ENCODE measurements at regions not wholly inside any gene's neighbourhood (a gene's known extent, or its start where the extent isn't known, plus 50 kb on each side); places are given as distances from the start of the nearest gene placed in this dataset.

- Histone ChIP-seq H3K27me3 (ENCODE audit: insufficient read depth) (no peaks in the 10 kb centered on the region), H3K4me2 (no peak overlapping the region), H3K9me2 (no peaks in the 10 kb centered on the region), H3K79me2 (ENCODE audit: insufficient read depth) (no peaks in the 10 kb centered on the region), H2AFZ (ENCODE audit: low read depth) (no peak overlapping the region), H4K20me1 (ENCODE audit: insufficient read depth) (no peaks in the 10 kb centered on the region), H3K4me3 (ENCODE audit: low read depth in 2 of 2, low read length in 1 of 2) (no peak overlapping the region), H3K36me3 (replicated peaks in 1 of 2; ENCODE audit: control insufficient read depth in 1 of 2, insufficient read depth in 2 of 2, low read length in 1 of 2) (no peaks in the 10 kb centered on the region), H3K27ac (ENCODE audit: low read depth in 2 of 2, low read length in 1 of 2) (no peak overlapping the region), H3F3A (replicated peaks; ENCODE audit: insufficient read depth) (no peaks in the 10 kb centered on the region), H3K9me3 (no peaks in the 10 kb centered on the region), H3K4me1 (ENCODE audit: control insufficient read depth in 1 of 2, insufficient read depth in 2 of 2, low read depth in 1 of 2, low read length in 1 of 2) (peaks cover 0 to 28% of the 10 kb centered on the region in 2 experiments; a peak in 2 of 4 replicates), H3K9ac (no peak overlapping the region)
- TF ChIP-seq USF2 (IDR thresholded peaks at IDR 0.05; ENCODE audit: borderline replicate concordance, low read depth, low read length), result no peak
- no peak for TF ChIP-seq FOXM1 (IDR thresholded peaks at IDR 0.05; ENCODE audit: low read depth)
- TF ChIP-seq MAX (IDR thresholded peaks at IDR 0.05; ENCODE audit: low read depth), result no peak
- no peak for TF ChIP-seq GABPA (IDR thresholded peaks at IDR 0.05; ENCODE audit: low read depth)
- no peak for TF ChIP-seq TEAD4 (IDR thresholded peaks at IDR 0.05; ENCODE audit: borderline replicate concordance, insufficient read depth)
- TF ChIP-seq CHD2 (IDR thresholded peaks at IDR 0.05; ENCODE audit: low read length, partially characterized antibody), result no peak
- no peak for TF ChIP-seq SMC3 (IDR thresholded peaks at IDR 0.05; ENCODE audit: low read depth, low read length)
- TF ChIP-seq FOSL2 (IDR thresholded peaks at IDR 0.05; ENCODE audit: borderline replicate concordance, low read depth), result no peak
- TF ChIP-seq TAF1 (IDR thresholded peaks at IDR 0.05; ENCODE audit: borderline replicate concordance, low read depth, low read length), result no peak
- no peak for TF ChIP-seq RFX5 (IDR thresholded peaks at IDR 0.05; ENCODE audit: low read length)
- TF ChIP-seq CTCF (IDR thresholded peaks at IDR 0.05), result no peak
- TF ChIP-seq GATA2 (CRISPR knock-in tag; IDR thresholded peaks at IDR 0.05), result no peak
- CTCF ChIA-PET, result interaction anchor here (1.0 to 8.6 kb wide), 4 partner anchors 265 to 601 kb away, joined by 3 to 193 read pairs (median 6); partner anchors contain the start of gene UBL3
- WGBS (ENCODE audit: low lambda C conversion rate), result 84% methylated on average over 8 of the region's 8 CpGs
- POLR2A ChIA-PET, result no interaction called here
- no peak for DNase-seq
Measured at GRCh38 chr13:30109471-30110135, 197.7 kb downstream of the KATNAL1 start.

GRCh38 chr13:30108913-30109237 lies 198.5 kb downstream of the KATNAL1 start:
- POLR2A ChIA-PET, result no interaction called here
- H3K4me2 ChIP-seq, result no peak overlapping the region
- H3F3A ChIP-seq (replicated peaks; ENCODE audit: insufficient read depth), result no peaks in the 10 kb centered on the region
- H3K9me2 ChIP-seq, result no peaks in the 10 kb centered on the region
- no peak overlapping the region for H3K4me3 ChIP-seq (ENCODE audit: low read depth in 2 of 2, low read length in 1 of 2)
- H3K9me3 ChIP-seq, result no peaks in the 10 kb centered on the region
- no peaks in the 10 kb centered on the region for H4K20me1 ChIP-seq (ENCODE audit: insufficient read depth)
- no peaks in the 10 kb centered on the region for H3K79me2 ChIP-seq (ENCODE audit: insufficient read depth)
- H3K9ac ChIP-seq, result no peak overlapping the region
- H3K36me3 ChIP-seq (replicated peaks in 1 of 2; ENCODE audit: control insufficient read depth in 1 of 2, insufficient read depth in 2 of 2, low read length in 1 of 2), result no peaks in the 10 kb centered on the region
- H3K4me1 ChIP-seq (ENCODE audit: control insufficient read depth in 1 of 2, insufficient read depth in 2 of 2, low read depth in 1 of 2, low read length in 1 of 2), result peaks cover 0 to 22% of the 10 kb centered on the region in 2 experiments; a peak in 2 of 4 replicates
- no peaks in the 10 kb centered on the region for H3K27me3 ChIP-seq (ENCODE audit: insufficient read depth)
- no peak for DNase-seq
- 81% methylated on average over 6 of the region's 8 CpGs for WGBS (ENCODE audit: low lambda C conversion rate)
- CTCF ChIA-PET, result interaction anchor here (1.0 to 8.6 kb wide), 5 partner anchors 24 to 601 kb away, joined by 3 to 193 read pairs (median 3); partner anchors contain the start of gene UBL3
- no peak overlapping the region for H3K27ac ChIP-seq (ENCODE audit: low read depth in 2 of 2, low read length in 1 of 2)
- no peak overlapping the region for H2AFZ ChIP-seq (ENCODE audit: low read depth)
- TF ChIP-seq JUND (IDR thresholded peaks at IDR 0.05), result no peak
- TF ChIP-seq FOXM1 (IDR thresholded peaks at IDR 0.05; ENCODE audit: low read depth), result no peak
- no peak for TF ChIP-seq CTCF (IDR thresholded peaks at IDR 0.05)
- no peak for TF ChIP-seq RCOR1 (IDR thresholded peaks at IDR 0.05; ENCODE audit: low read length)
- no peak for TF ChIP-seq RFX5 (IDR thresholded peaks at IDR 0.05; ENCODE audit: low read length)
- no peak for TF ChIP-seq TAF1 (IDR thresholded peaks at IDR 0.05; ENCODE audit: borderline replicate concordance, low read depth, low read length)
- TF ChIP-seq RXRA (IDR thresholded peaks at IDR 0.05; ENCODE audit: borderline replicate concordance, low read depth), result no peak
- no peak for TF ChIP-seq USF2 (IDR thresholded peaks at IDR 0.05; ENCODE audit: borderline replicate concordance, low read depth, low read length)
- no peak for TF ChIP-seq TCF12 (IDR thresholded peaks at IDR 0.05)
- no peak for TF ChIP-seq REST (IDR thresholded peaks at IDR 0.05; ENCODE audit: low read depth, low read length)

All from SK-N-SH (cell line).